ENCODE measurements at regions not wholly inside any gene's neighbourhood (a gene's known extent, or its start where the extent isn't known, plus 50 kb on each side); places are given as distances from the start of the nearest gene placed in this dataset.

- H3K27me3 ChIP-seq (ENCODE audit: control insufficient read depth in 2 of 2, insufficient read depth in 2 of 2, low read length in 2 of 2), result no peaks in the 10 kb centered on the region
- no peaks in the 10 kb centered on the region for H3K27me3 Mint-ChIP-seq
- no peak overlapping the region for H3K4me3 ChIP-seq (ENCODE audit: low read length)
- H3K4me3 Mint-ChIP-seq, result no peak overlapping the region
- no peaks in the 10 kb centered on the region for H3K36me3 ChIP-seq (ENCODE audit: control insufficient read depth in 2 of 3, insufficient read depth in 3 of 3, low read length in 3 of 3)
- no peaks in the 10 kb centered on the region for H3K36me3 Mint-ChIP-seq
- peaks cover 0 to 7% (median 0%) of the 10 kb centered on the region in 11 donors for H3K9me3 Mint-ChIP-seq
- intact Hi-C loops (cut with micrococcal nuclease), result no loop called here
- H3K4me1 Mint-ChIP-seq, result no peaks in the 10 kb centered on the region
- CTCF ChIA-PET, result no interaction called here
- no peaks in the 10 kb centered on the region for H3K4me1 ChIP-seq (ENCODE audit: control insufficient read depth in 2 of 2, insufficient read depth in 2 of 2, low read length in 2 of 2)
- POLR2A ChIA-PET, result no interaction called here
- H3K9me3 ChIP-seq (ENCODE audit: control insufficient read depth in 2 of 3, low read length in 3 of 3), result no peaks in the 10 kb centered on the region
- no peak overlapping the region for H3K27ac Mint-ChIP-seq
- no peak for ATAC-seq
- no peak overlapping the region for H3K27ac ChIP-seq (ENCODE audit: low read depth, low read length)
- no peak for DNase-seq
These were observed 68.8 kb upstream of the ARHGAP24 start for GRCh38 chr4:85406185-85406584.

GRCh38 chr4:85407546-85407945 lies 67.4 kb upstream of the ARHGAP24 start:
- H3K4me1 ChIP-seq (ENCODE audit: control insufficient read depth in 2 of 2, insufficient read depth in 2 of 2, low read length in 2 of 2), result no peaks in the 10 kb centered on the region
- no peak for DNase-seq
- peaks cover 0 to 7% (median 0%) of the 10 kb centered on the region in 11 donors for H3K9me3 Mint-ChIP-seq
- no peaks in the 10 kb centered on the region for H3K27me3 Mint-ChIP-seq
- H3K27ac ChIP-seq (ENCODE audit: low read depth, low read length), result no peak overlapping the region
- ChIA-PET POLR2A (no interaction called here), CTCF (no interaction called here)
- H3K4me3 Mint-ChIP-seq, result no peak overlapping the region
- H3K4me3 ChIP-seq (ENCODE audit: low read length), result no peak overlapping the region
- no peaks in the 10 kb centered on the region for H3K9me3 ChIP-seq (ENCODE audit: control insufficient read depth in 2 of 3, low read length in 3 of 3)
- H3K27me3 ChIP-seq (ENCODE audit: control insufficient read depth in 2 of 2, insufficient read depth in 2 of 2, low read length in 2 of 2), result no peaks in the 10 kb centered on the region
- no peak overlapping the region for H3K27ac Mint-ChIP-seq
- no peaks in the 10 kb centered on the region for H3K36me3 Mint-ChIP-seq
- no peaks in the 10 kb centered on the region for H3K36me3 ChIP-seq (ENCODE audit: control insufficient read depth in 2 of 3, insufficient read depth in 3 of 3, low read length in 3 of 3)
- intact Hi-C loops (cut with micrococcal nuclease), result no loop called here
- no peaks in the 10 kb centered on the region for H3K4me1 Mint-ChIP-seq
- no peak for ATAC-seq

GRCh38 chr4:85408301-85408700 lies 66.6 kb upstream of the ARHGAP24 start:
- Histone ChIP-seq H3K4me1 (ENCODE audit: control insufficient read depth in 2 of 2, insufficient read depth in 2 of 2, low read length in 2 of 2) (no peaks in the 10 kb centered on the region), H3K36me3 (ENCODE audit: control insufficient read depth in 2 of 3, insufficient read depth in 3 of 3, low read length in 3 of 3) (no peaks in the 10 kb centered on the region), H3K27me3 (ENCODE audit: control insufficient read depth in 2 of 2, insufficient read depth in 2 of 2, low read length in 2 of 2) (no peaks in the 10 kb centered on the region), H3K27ac (ENCODE audit: low read depth, low read length) (no peak overlapping the region), H3K9me3 (ENCODE audit: control insufficient read depth in 2 of 3, low read length in 3 of 3) (no peaks in the 10 kb centered on the region), H3K4me3 (ENCODE audit: low read length) (no peak overlapping the region)
- DNase-seq (no peak), ATAC-seq (no peak)
- intact Hi-C loops (cut with micrococcal nuclease), result no loop called here
- no peaks in the 10 kb centered on the region for H3K27me3 Mint-ChIP-seq
- H3K36me3 Mint-ChIP-seq, result no peaks in the 10 kb centered on the region
- no peak overlapping the region for H3K27ac Mint-ChIP-seq
- no peaks in the 10 kb centered on the region for H3K4me1 Mint-ChIP-seq
- POLR2A ChIA-PET, result no interaction called here
- no peak overlapping the region for H3K4me3 Mint-ChIP-seq
- peaks cover 0 to 7% (median 0%) of the 10 kb centered on the region in 11 donors for H3K9me3 Mint-ChIP-seq
- CTCF ChIA-PET, result no interaction called here

GRCh38 chr4:85409251-85409650 lies 65.7 kb upstream of the ARHGAP24 start:
- no peaks in the 10 kb centered on the region for H3K27me3 ChIP-seq (ENCODE audit: control insufficient read depth in 2 of 2, insufficient read depth in 2 of 2, low read length in 2 of 2)
- no peaks in the 10 kb centered on the region for H3K4me1 ChIP-seq (ENCODE audit: control insufficient read depth in 2 of 2, insufficient read depth in 2 of 2, low read length in 2 of 2)
- H3K27me3 Mint-ChIP-seq, result no peaks in the 10 kb centered on the region
- no peaks in the 10 kb centered on the region for H3K9me3 ChIP-seq (ENCODE audit: control insufficient read depth in 2 of 3, low read length in 3 of 3)
- peaks cover 0 to 7% (median 0%) of the 10 kb centered on the region in 11 donors for H3K9me3 Mint-ChIP-seq
- H3K4me3 Mint-ChIP-seq, result no peak overlapping the region
- H3K27ac Mint-ChIP-seq, result no peak overlapping the region
- DNase-seq, result no peak
- intact Hi-C loops (cut with micrococcal nuclease), result no loop called here
- H3K36me3 Mint-ChIP-seq, result no peaks in the 10 kb centered on the region
- ATAC-seq, result no peak
- no peak overlapping the region for H3K4me3 ChIP-seq (ENCODE audit: low read length)
- POLR2A ChIA-PET, result no interaction called here
- H3K4me1 Mint-ChIP-seq, result no peaks in the 10 kb centered on the region
- no peak overlapping the region for H3K27ac ChIP-seq (ENCODE audit: low read depth, low read length)
- no peaks in the 10 kb centered on the region for H3K36me3 ChIP-seq (ENCODE audit: control insufficient read depth in 2 of 3, insufficient read depth in 3 of 3, low read length in 3 of 3)
- CTCF ChIA-PET, result no interaction called here

- intact Hi-C loops (cut with micrococcal nuclease), result no loop called here
- Histone ChIP-seq H3K9me3 (ENCODE audit: control insufficient read depth in 2 of 3, low read length in 3 of 3) (no peaks in the 10 kb centered on the region), H3K36me3 (ENCODE audit: control insufficient read depth in 2 of 3, insufficient read depth in 3 of 3, low read length in 3 of 3) (no peaks in the 10 kb centered on the region), H3K4me1 (ENCODE audit: control insufficient read depth in 2 of 2, insufficient read depth in 2 of 2, low read length in 2 of 2) (no peaks in the 10 kb centered on the region), H3K27me3 (ENCODE audit: control insufficient read depth in 2 of 2, insufficient read depth in 2 of 2, low read length in 2 of 2) (no peaks in the 10 kb centered on the region), H3K27ac (ENCODE audit: low read depth, low read length) (no peak overlapping the region), H3K4me3 (ENCODE audit: low read length) (no peak overlapping the region)
- Mint-ChIP-seq H3K27me3 (no peaks in the 10 kb centered on the region), H3K9me3 (peaks cover 0 to 5% (median 0%) of the 10 kb centered on the region in 11 donors), H3K27ac (no peak overlapping the region), H3K4me3 (no peak overlapping the region), H3K36me3 (no peaks in the 10 kb centered on the region), H3K4me1 (no peaks in the 10 kb centered on the region)
- DNase-seq (no peak), ATAC-seq (no peak)
- POLR2A ChIA-PET, result no interaction called here
- CTCF ChIA-PET, result no interaction called here
These were observed 63.6 kb upstream of the ARHGAP24 start for GRCh38 chr4:85411386-85411785.

- ChIA-PET POLR2A (no interaction called here), CTCF (no interaction called here)
- Mint-ChIP-seq H3K27me3 (no peaks in the 10 kb centered on the region), H3K36me3 (no peaks in the 10 kb centered on the region), H3K4me3 (no peak overlapping the region), H3K9me3 (peaks cover 0 to 9% (median 0%) of the 10 kb centered on the region in 11 donors), H3K27ac (no peak overlapping the region), H3K4me1 (no peaks in the 10 kb centered on the region)
- Histone ChIP-seq H3K27ac (ENCODE audit: low read depth, low read length) (no peak overlapping the region), H3K36me3 (ENCODE audit: control insufficient read depth in 2 of 3, insufficient read depth in 3 of 3, low read length in 3 of 3) (no peaks in the 10 kb centered on the region), H3K4me3 (ENCODE audit: low read length) (no peak overlapping the region), H3K27me3 (ENCODE audit: control insufficient read depth in 2 of 2, insufficient read depth in 2 of 2, low read length in 2 of 2) (no peaks in the 10 kb centered on the region), H3K9me3 (ENCODE audit: control insufficient read depth in 2 of 3, low read length in 3 of 3) (no peaks in the 10 kb centered on the region), H3K4me1 (ENCODE audit: control insufficient read depth in 2 of 2, insufficient read depth in 2 of 2, low read length in 2 of 2) (no peaks in the 10 kb centered on the region)
- intact Hi-C loops (cut with micrococcal nuclease), result no loop called here
- DNase-seq (no peak), ATAC-seq (no peak)
These were observed 60.0 kb upstream of the ARHGAP24 start for GRCh38 chr4:85414972-85415371.

GRCh38 chr4:85416094-85416493 lies 58.9 kb upstream of the ARHGAP24 start:
- Histone ChIP-seq H3K4me1 (ENCODE audit: control insufficient read depth in 2 of 2, insufficient read depth in 2 of 2, low read length in 2 of 2) (no peaks in the 10 kb centered on the region), H3K27ac (ENCODE audit: low read depth, low read length) (no peak overlapping the region), H3K9me3 (ENCODE audit: control insufficient read depth in 2 of 3, low read length in 3 of 3) (no peaks in the 10 kb centered on the region), H3K27me3 (ENCODE audit: control insufficient read depth in 2 of 2, insufficient read depth in 2 of 2, low read length in 2 of 2) (no peaks in the 10 kb centered on the region), H3K36me3 (ENCODE audit: control insufficient read depth in 2 of 3, insufficient read depth in 3 of 3, low read length in 3 of 3) (no peaks in the 10 kb centered on the region), H3K4me3 (ENCODE audit: low read length) (no peak overlapping the region)
- intact Hi-C loops (cut with micrococcal nuclease), result no loop called here
- ATAC-seq (no peak), DNase-seq (no peak)
- Mint-ChIP-seq H3K9me3 (peaks cover 0 to 9% (median 0%) of the 10 kb centered on the region in 11 donors), H3K4me1 (no peaks in the 10 kb centered on the region), H3K27me3 (no peaks in the 10 kb centered on the region), H3K27ac (no peak overlapping the region), H3K36me3 (no peaks in the 10 kb centered on the region), H3K4me3 (no peak overlapping the region)
- POLR2A ChIA-PET, result no interaction called here
- CTCF ChIA-PET, result no interaction called here
